ENCODE measurements at regions not wholly inside any gene's neighbourhood (a gene's known extent, or its start where the extent isn't known, plus 50 kb on each side); places are given as distances from the start of the nearest gene placed in this dataset.

DNA sequence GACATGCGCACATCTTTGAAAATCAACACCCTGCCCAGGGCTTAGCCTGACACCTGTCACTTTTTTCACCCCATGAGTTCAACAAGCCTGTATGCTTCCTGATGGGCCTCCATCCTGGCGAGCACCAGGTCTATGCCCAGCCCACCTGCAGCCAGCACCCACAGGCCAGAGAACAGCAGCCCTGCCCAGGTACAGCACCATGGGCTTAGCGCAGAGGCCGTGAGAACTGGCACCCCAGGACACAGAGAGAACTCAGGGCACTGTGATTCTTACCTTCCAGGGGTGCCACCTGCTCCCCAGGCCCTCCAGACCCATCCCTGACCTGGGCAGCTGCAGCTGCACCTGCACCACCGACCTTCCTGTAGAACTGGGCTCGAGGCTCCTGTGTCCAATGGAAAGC is 536.6 kb downstream of the TCERG1L start:
- TF ChIP-seq EZH2 (IDR thresholded peaks at IDR 0.05; ENCODE audit: insufficient read depth, poor library complexity, severe bottlenecking) (no peak), EZH2phosphoT487 (IDR thresholded peaks at IDR 0.05; ENCODE audit: insufficient read depth, low read depth) (no peak)

Measured in GM23248 (cell line).